UCSD-AML1 (cell line): ENCODE measurements at regions not wholly inside any gene's neighbourhood (a gene's known extent, or its start where the extent isn't known, plus 50 kb on each side); places are given as distances from the start of the nearest gene placed in this dataset.

Experiments
- DNase-seq: peaks from one replicate; lab custom pipeline; 2025; ENCODE audit not compliant: unreplicated experiment; lab: John Stamatoyannopoulos, UW

- no peak for DNase-seq
Observed at GRCh38 chr18:67300498-67300897, 216.0 kb downstream of the DSEL start.

DNA sequence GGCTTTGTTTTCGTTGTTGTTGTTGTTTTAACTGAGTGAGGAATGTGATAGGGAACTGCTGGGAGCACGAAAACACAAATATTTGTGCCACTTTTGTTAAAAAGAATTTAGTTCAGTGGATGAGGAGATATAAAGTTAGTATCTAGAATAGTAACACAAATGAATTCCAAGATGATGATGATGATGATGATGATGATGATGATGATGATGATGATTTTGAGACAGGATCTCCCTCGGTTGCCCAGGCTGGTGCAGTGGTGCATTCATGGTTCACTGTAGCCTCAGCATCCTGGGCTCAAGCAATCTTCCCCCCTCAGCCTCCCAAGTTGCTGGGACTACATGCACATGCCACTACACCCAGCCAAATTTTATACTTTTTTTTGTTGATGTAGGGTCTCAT lies 223.7 kb downstream of the DSEL start:
- DNase-seq = no peak

GRCh38 chr18:67290421-67290820 lies 226.1 kb downstream of the DSEL start:
- DNase-seq = no peak

DNA sequence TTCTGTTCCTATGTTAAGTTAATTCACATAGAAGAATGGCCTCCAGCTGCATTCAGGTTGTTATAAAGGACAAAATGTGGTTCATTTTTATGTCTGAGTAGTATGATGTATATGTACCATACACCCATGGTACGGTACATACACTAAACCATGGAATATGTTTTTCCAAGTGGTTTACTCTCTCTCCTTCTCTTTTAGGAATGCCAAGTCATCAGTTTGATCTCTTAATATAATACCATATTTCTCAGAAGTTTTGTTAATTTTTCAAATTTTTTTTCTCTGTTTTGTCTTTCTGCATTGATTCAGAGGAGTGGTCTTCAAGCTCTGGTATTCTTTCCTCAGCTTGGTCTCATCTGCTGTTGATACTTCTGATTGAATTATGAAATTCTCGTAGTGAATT lies 230.9 kb downstream of the DSEL start:
- no peak for DNase-seq

DNA sequence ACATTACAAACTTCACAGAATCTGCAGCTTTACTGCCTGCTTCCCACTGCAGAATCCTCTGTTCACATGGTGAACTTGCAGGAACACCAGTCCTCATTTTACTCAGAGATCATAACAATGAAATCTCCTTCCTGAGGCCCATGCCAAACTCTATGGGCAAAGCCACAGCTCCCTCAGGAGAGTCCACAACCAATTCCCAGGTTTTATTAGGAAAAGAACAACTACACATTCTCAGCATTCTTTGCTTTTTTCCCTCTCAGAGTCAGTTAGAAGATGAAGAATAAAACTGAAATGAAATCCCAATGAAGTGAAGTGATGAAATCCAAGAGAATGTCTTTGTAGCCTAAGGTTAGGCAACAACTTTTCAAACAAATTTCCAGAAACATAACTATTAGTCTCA lies 233.7 kb downstream of the DSEL start:
- DNase-seq = no peak

GRCh38 chr18:67281746-67282145 lies 234.8 kb downstream of the DSEL start:
- no peak for DNase-seq

GRCh38 chr18:67280486-67281242 lies 235.9 kb downstream of the DSEL start:
- DNase-seq = no peak

DNA sequence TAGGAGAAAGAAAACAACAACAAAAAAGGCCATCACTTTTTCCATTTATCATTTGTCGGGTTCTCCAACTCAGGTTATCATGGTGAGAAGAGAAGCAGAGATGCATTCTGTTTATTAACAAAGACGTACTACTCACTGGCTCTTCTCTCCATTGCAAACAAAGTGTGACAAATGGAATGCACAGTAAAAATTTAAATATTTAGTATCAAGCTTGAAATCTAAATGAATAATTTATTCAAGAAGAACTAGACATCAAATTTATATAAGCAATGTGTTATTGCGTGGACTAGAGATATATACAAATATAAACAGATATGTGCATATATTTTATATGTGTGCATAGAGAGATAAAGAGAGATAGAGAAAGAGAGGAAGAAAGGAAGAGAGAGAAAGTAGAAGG lies 236.5 kb downstream of the DSEL start:
- no peak for DNase-seq

GRCh38 chr18:67278984-67279383 lies 237.5 kb downstream of the DSEL start:
- DNase-seq = no peak

DNA sequence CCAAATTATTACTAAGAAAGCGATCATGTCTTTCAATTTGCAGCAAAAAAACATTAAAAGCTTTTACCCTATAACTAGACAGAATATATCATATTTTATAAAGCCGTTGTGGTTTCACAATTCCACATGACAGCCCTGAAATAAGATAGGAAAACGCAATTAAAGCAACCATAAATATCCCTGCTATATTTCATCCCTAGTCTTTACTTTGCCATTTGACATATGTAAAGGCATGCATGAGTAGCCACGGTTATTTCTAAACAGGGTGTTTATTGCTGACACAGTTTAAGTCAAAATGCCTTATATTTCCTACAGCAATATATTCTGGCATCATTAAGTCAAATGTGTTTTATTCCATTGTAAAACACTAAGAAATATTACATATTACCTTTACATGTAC lies 239.9 kb downstream of the DSEL start:
- DNase-seq = no peak

GRCh38 chr18:67273288-67273687 lies 243.2 kb downstream of the DSEL start:
- no peak for DNase-seq

DNA sequence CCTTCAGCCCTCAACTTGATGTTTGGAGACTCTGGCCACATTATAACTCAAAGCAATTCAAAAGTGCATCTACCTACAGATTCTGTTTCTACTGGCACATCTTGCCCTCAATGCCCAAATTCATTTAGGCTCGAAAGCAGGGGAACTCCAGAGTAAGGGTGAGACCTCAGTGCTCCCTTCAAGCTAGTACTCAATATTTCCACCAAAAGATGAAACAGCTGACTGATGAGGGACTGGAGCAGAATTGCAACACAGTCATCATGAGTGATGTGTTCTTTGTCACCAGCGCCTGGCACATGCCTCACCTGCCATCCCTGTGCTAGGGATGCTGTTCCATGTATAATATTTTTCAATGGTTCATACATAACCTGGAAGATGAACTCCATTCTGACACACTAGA lies 247.3 kb downstream of the DSEL start:
- no peak for DNase-seq

- no peak for DNase-seq
Observed at GRCh38 chr18:67268530-67268929, 248.0 kb downstream of the DSEL start.

- DNase-seq = no peak
Observed at GRCh38 chr18:67266246-67267237, 250.0 kb downstream of the DSEL start.

DNA sequence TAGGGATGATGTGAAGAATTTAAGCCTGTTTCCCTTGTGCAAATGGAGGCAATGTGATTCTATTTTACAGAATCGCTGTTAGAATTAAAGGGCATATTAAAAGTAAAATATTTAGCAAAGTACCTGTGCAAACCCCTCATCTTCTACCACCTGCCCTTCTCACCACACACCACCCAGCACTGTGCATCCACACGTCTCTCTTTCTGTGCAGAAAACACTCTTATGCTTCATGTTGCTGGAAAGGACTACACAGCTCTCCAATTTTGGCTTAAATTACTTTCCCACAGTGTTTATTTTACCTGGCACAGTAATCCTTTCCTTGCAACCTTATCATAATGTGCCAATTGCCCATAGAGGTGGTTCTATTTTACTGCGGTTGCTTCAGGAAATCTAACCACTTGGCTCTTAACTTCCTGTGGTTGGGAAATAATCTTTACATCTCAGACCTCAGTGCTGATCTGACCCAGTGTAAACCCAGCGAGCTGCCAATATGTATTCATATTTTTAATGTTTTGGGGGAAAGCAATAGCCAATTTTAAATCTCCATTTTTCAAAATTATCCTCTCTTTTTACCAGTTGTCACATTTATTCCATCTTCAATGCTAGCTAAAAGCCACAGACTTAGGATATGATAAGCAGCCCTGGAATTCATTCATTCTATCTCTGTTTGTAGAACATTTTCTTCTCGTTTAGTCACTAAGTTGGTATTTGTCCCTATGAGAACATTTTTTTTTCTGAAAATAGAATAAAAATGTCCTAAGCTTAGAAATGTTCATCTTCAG lies 250.9 kb downstream of the DSEL start:
- peak; percentile 6 for DNase-seq

- DNase-seq = no peak
Observed at GRCh38 chr18:67261931-67262552, 254.5 kb downstream of the DSEL start.

- DNase-seq = no peak
Observed at GRCh38 chr18:67260841-67261240, 255.7 kb downstream of the DSEL start.

- DNase-seq = no peak
Observed at GRCh38 chr18:67250776-67251424, 265.6 kb downstream of the DSEL start.

GRCh38 chr18:67243799-67244587 lies 272.5 kb downstream of the DSEL start:
- no peak for DNase-seq

- DNase-seq = no peak
Observed at GRCh38 chr18:67242001-67242400, 274.5 kb downstream of the DSEL start.
